HepG2 (cell line): ENCODE measurements at regions not wholly inside any gene's neighbourhood (a gene's known extent, or its start where the extent isn't known, plus 50 kb on each side); places are given as distances from the start of the nearest gene placed in this dataset.

Experiments used
- BCL6 ChIP-seq: IDR thresholded peaks from 2 replicates; pipeline ENCODE4 v1.6.1; 2016; ENCODE audit warnings: missing genetic modification reagents, missing compliant biosample characterization
- FOXC1 ChIP-seq: sonication (generic); formaldehyde crosslinking; IDR thresholded peaks from 2 replicates; pipeline ENCODE4 v1.8.0; 2022; ENCODE audit warnings: mild to moderate bottlenecking, missing genetic modification reagents, borderline replicate concordance
- HNF4A ChIP-seq: sonication (generic); formaldehyde crosslinking; IDR thresholded peaks from 2 replicates; pipeline ENCODE4 v1.4.0; 2020; ENCODE audit warnings: missing genetic modification reagents
- NONO ChIP-seq, 2 experiments: fragments of 450-650 bp in 1 of 2; sonication (generic) in 1 of 2; formaldehyde crosslinking in 1 of 2; IDR thresholded peaks in 1 of 2; conservative IDR thresholded peaks in 1 of 2; 2 replicates each; pipeline versions ENCODE4 v1.6.1 to v1.8.0; 2017 to 2022; ENCODE audit warnings: mild to moderate bottlenecking in 1 of 2, missing genetic modification reagents in 1 of 2, moderate library complexity in 1 of 2
- PAX8 ChIP-seq: sonication (generic); formaldehyde crosslinking; IDR thresholded peaks from 2 replicates; pipeline ENCODE4 v1.8.0; 2022; ENCODE audit warnings: mild to moderate bottlenecking, missing genetic modification reagents, borderline replicate concordance
- SALL1 ChIP-seq: sonication (generic); formaldehyde crosslinking; IDR thresholded peaks from 2 replicates; pipeline ENCODE4 v1.8.0; 2022; ENCODE audit warnings: mild to moderate bottlenecking, missing genetic modification reagents
- SOX13 ChIP-seq, 3 experiments: fragments of 450-650 bp in 1 of 3; sonication (generic) in 1 of 3; formaldehyde crosslinking in 1 of 3; IDR thresholded peaks in 2 of 3; conservative IDR thresholded peaks in 1 of 3; 2 replicates each; pipeline versions ENCODE4 v1.5.0 to v1.6.1; 2016 to 2020; ENCODE audit warnings: antibody characterized with exemption in 1 of 3, mild to moderate bottlenecking in 1 of 3, missing compliant biosample characterization in 1 of 3, missing genetic modification reagents in 1 of 3, moderate library complexity in 1 of 3
- TARDBP ChIP-seq: sonication (generic); formaldehyde crosslinking; IDR thresholded peaks from 2 replicates; pipeline ENCODE4 v1.8.0; 2022; ENCODE audit warnings: mild to moderate bottlenecking, missing genetic modification reagents
- TEAD3 ChIP-seq: optimal IDR thresholded peaks from 2 replicates; pipeline ENCODE3; 2016; ENCODE audit warnings: borderline replicate concordance
- ZFY ChIP-seq: sonication (generic); formaldehyde crosslinking; IDR thresholded peaks from 2 replicates; pipeline ENCODE4 v1.4.0; 2020; ENCODE audit warnings: missing genetic modification reagents
- ZMYM3 ChIP-seq: sonication (generic); formaldehyde crosslinking; IDR thresholded peaks from 2 replicates; pipeline ENCODE4 v1.5.1; 2020; ENCODE audit warnings: mild to moderate bottlenecking, missing genetic modification reagents
- ZNF263 ChIP-seq: sonication (generic); formaldehyde crosslinking; IDR thresholded peaks from 2 replicates; pipeline ENCODE4 v1.4.0; 2020; ENCODE audit warnings: missing genetic modification reagents
- ZNF724P ChIP-seq: sonication (generic); formaldehyde crosslinking; IDR thresholded peaks from 2 replicates; pipeline ENCODE4 v1.8.0; 2022; ENCODE audit warnings: missing genetic modification reagents, borderline replicate concordance
- TF ChIP-seq, protein P1 (sequence below): sonication (generic); formaldehyde crosslinking; IDR thresholded peaks from 2 replicates; pipeline ENCODE4 v1.8.1; 2023; ENCODE audit warnings: mild to moderate bottlenecking, missing genetic modification reagents, borderline replicate concordance
- TF ChIP-seq, protein P2 (sequence below): sonication (generic); formaldehyde crosslinking; IDR thresholded peaks from 2 replicates; pipeline ENCODE4 v1.5.1; 2020; ENCODE audit warnings: mild to moderate bottlenecking, missing genetic modification reagents, moderate library complexity
- TF ChIP-seq, protein P3 (sequence below): sonication (generic); formaldehyde crosslinking; IDR thresholded peaks from 2 replicates; pipeline ENCODE4 v1.4.0; 2020; ENCODE audit warnings: missing genetic modification reagents; ENCODE audit errors: not compliant biosample characterization
- TF ChIP-seq, protein P4 (sequence below): sonication (generic); formaldehyde crosslinking; IDR thresholded peaks from 2 replicates; pipeline ENCODE4 v1.5.0; 2020; ENCODE audit warnings: mild to moderate bottlenecking, missing genetic modification reagents, moderate library complexity
- TF ChIP-seq, protein P5 (sequence below): sonication (generic); formaldehyde crosslinking; IDR thresholded peaks from 2 replicates; pipeline ENCODE4 v1.9.0; 2022; ENCODE audit warnings: low read depth, missing genetic modification reagents

DNA sequence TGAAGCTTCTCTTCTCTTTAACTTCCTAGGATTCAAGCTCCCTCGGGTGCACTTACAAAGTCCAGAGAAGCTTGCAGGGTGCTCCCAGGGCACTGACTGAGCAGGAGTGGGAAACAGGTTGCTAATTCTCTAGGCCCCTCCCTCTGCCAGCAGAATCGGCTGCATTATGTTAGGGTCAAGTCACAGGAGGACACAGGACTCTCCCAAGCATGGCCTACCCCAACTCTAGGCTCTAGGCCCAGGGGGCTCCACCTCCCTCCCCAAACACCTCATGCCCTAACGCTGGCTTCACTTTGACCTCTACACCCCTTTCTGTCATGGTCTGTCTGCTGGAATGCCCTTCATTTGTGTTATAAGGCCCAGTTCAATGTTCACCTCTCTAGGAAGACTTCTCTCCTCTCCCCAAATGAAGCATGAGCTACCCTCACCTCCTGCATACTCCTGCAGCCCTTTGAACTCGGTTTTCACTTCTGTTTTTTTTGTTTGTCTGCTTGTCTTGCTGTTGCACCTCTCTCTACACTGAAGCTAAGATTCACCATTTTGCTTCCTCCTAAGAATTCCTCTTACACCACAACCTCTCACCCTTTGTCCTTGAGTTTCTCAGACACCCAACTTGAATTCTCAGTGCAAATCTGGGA is 521.8 kb upstream of the ID2 start (continued):
- TF ChIP-seq ZNF263 (CRISPR knock-in tag) (peak; percentile 68), ZNF724P (no peak), BCL6 (0 out of 2 replicates have a peak, but pooled peaks have one; percentile 27), SALL1 (CRISPR knock-in tag) (peak; percentile 56; the same call in 1 of the 2 replicates), TARDBP (CRISPR knock-in tag) (peak; percentile 17; the same call in 1 of the 2 replicates), FOXC1 (CRISPR knock-in tag) (no peak), NONO (IDR thresholded peaks at IDR 0.05) (no peak), NONO (CRISPR knock-in tag; conservative IDR thresholded peaks at IDR 0.05) (0 out of 2 replicates have a peak, but pooled peaks have one; percentile 4), SOX13 (IDR thresholded peaks at IDR 0.05) (no peak), SOX13 (CRISPR knock-in tag; conservative IDR thresholded peaks at IDR 0.05 in 1 of 2, IDR thresholded peaks at IDR 0.05 in 1 of 2) (peak in 1 of 2 experiments; percentile 14; a peak in 1 of 4 replicates), HNF4A (peak; percentile 47; the same call in 1 of the 2 replicates), PAX8 (CRISPR knock-in tag) (no peak), TEAD3 (CRISPR knock-in tag) (peak; percentile 30), ZFY (peak; percentile 58; the same call in 1 of the 2 replicates), ZMYM3 (CRISPR knock-in tag) (peak; percentile 30; the same call in 1 of the 2 replicates)
- TF ChIP-seq, protein P1, sequence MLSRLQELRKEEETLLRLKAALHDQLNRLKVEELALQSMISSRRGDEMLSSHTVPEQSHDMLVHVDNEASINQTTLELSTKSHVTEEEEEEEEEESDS (CRISPR knock-in tag), result peak; percentile 31; the same call in 1 of the 2 replicates
- TF ChIP-seq, protein P2, sequence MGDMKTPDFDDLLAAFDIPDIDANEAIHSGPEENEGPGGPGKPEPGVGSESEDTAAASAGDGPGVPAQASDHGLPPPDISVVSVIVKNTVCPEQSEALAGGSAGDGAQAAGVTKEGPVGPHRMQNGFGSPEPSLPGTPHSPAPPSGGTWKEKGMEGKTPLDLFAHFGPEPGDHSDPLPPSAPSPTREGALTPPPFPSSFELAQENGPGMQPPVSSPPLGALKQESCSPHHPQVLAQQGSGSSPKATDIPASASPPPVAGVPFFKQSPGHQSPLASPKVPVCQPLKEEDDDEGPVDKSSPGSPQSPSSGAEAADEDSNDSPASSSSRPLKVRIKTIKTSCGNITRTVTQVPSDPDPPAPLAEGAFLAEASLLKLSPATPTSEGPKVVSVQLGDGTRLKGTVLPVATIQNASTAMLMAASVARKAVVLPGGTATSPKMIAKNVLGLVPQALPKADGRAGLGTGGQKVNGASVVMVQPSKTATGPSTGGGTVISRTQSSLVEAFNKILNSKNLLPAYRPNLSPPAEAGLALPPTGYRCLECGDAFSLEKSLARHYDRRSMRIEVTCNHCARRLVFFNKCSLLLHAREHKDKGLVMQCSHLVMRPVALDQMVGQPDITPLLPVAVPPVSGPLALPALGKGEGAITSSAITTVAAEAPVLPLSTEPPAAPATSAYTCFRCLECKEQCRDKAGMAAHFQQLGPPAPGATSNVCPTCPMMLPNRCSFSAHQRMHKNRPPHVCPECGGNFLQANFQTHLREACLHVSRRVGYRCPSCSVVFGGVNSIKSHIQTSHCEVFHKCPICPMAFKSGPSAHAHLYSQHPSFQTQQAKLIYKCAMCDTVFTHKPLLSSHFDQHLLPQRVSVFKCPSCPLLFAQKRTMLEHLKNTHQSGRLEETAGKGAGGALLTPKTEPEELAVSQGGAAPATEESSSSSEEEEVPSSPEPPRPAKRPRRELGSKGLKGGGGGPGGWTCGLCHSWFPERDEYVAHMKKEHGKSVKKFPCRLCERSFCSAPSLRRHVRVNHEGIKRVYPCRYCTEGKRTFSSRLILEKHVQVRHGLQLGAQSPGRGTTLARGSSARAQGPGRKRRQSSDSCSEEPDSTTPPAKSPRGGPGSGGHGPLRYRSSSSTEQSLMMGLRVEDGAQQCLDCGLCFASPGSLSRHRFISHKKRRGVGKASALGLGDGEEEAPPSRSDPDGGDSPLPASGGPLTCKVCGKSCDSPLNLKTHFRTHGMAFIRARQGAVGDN (CRISPR knock-in tag), result peak; percentile 55
- TF ChIP-seq, protein P3, sequence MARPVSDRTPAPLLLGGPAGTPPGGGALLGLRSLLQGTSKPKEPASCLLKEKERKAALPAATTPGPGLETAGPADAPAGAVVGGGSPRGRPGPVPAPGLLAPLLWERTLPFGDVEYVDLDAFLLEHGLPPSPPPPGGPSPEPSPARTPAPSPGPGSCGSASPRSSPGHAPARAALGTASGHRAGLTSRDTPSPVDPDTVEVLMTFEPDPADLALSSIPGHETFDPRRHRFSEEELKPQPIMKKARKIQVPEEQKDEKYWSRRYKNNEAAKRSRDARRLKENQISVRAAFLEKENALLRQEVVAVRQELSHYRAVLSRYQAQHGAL (CRISPR knock-in tag), result no peak
- TF ChIP-seq, protein P4, sequence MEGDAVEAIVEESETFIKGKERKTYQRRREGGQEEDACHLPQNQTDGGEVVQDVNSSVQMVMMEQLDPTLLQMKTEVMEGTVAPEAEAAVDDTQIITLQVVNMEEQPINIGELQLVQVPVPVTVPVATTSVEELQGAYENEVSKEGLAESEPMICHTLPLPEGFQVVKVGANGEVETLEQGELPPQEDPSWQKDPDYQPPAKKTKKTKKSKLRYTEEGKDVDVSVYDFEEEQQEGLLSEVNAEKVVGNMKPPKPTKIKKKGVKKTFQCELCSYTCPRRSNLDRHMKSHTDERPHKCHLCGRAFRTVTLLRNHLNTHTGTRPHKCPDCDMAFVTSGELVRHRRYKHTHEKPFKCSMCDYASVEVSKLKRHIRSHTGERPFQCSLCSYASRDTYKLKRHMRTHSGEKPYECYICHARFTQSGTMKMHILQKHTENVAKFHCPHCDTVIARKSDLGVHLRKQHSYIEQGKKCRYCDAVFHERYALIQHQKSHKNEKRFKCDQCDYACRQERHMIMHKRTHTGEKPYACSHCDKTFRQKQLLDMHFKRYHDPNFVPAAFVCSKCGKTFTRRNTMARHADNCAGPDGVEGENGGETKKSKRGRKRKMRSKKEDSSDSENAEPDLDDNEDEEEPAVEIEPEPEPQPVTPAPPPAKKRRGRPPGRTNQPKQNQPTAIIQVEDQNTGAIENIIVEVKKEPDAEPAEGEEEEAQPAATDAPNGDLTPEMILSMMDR (CRISPR knock-in tag), result peak; percentile 26; the same call in 1 of the 2 replicates
- TF ChIP-seq, protein P5, sequence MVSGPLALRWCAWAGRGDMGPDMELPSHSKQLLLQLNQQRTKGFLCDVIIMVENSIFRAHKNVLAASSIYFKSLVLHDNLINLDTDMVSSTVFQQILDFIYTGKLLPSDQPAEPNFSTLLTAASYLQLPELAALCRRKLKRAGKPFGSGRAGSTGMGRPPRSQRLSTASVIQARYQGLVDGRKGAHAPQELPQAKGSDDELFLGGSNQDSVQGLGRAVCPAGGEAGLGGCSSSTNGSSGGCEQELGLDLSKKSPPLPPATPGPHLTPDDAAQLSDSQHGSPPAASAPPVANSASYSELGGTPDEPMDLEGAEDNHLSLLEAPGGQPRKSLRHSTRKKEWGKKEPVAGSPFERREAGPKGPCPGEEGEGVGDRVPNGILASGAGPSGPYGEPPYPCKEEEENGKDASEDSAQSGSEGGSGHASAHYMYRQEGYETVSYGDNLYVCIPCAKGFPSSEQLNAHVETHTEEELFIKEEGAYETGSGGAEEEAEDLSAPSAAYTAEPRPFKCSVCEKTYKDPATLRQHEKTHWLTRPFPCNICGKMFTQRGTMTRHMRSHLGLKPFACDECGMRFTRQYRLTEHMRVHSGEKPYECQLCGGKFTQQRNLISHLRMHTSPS (CRISPR knock-in tag), result 0 out of 2 replicates have a peak, but pooled peaks have one; percentile 23
